Activated T-helper 17 cell treated with anti-CD3 and anti-CD28 coated beads, Interleukin-2, amount 50 U/mL, for 72 hours (primary cell): ENCODE measurements at regions not wholly inside any gene's neighbourhood (a gene's known extent, or its start where the extent isn't known, plus 50 kb on each side); places are given as distances from the start of the nearest gene placed in this dataset.
"Not testable (repeated sequence)": the region's sequence is repeated elsewhere in the genome, so short reads cannot be mapped to it uniquely, and the experiment has no call there.

Source experiments
- ATAC-seq: fragments of 150-1000 bp; cut with Tn5 transposase; replicated peaks from 2 replicates; pipeline ENCODE4 v1.10.0; 2021; ENCODE audit warnings: mild to moderate bottlenecking, moderate library complexity
- H3K27ac Mint-ChIP-seq: one replicate; pipeline ENCODE4 v1.8.0; 2022; ENCODE audit warnings: mixed read lengths
- H3K27me3 Mint-ChIP-seq: one replicate; pipeline ENCODE4 v1.8.0; 2022; ENCODE audit warnings: mixed read lengths
- H3K36me3 Mint-ChIP-seq: one replicate; pipeline ENCODE4 v1.8.0; 2022; ENCODE audit warnings: low read depth, mild to moderate bottlenecking, mixed read lengths
- H3K4me1 Mint-ChIP-seq: one replicate; pipeline ENCODE4 v1.8.0; 2022; ENCODE audit warnings: mixed read lengths
- H3K4me3 Mint-ChIP-seq: one replicate; pipeline ENCODE4 v1.8.0; 2022; ENCODE audit warnings: mild to moderate bottlenecking, mixed read lengths
- H3K9me3 Mint-ChIP-seq: one replicate; pipeline ENCODE4 v1.8.0; 2022; ENCODE audit warnings: mixed read lengths

GRCh38 chr2:83339942-83340341, 1119.1 kb downstream of the SUCLG1 start:
- H3K27me3 Mint-ChIP-seq, H3K9me3 Mint-ChIP-seq, H3K4me3 Mint-ChIP-seq, H3K36me3 Mint-ChIP-seq, H3K4me1 Mint-ChIP-seq, H3K27ac Mint-ChIP-seq: not testable (repeated sequence)
- peak; percentile 31 for ATAC-seq

GRCh38 chr2:83331810-83332209, 1127.3 kb downstream of the SUCLG1 start:
- Mint-ChIP-seq H3K4me3 (no peak overlapping the region), H3K27ac (no peak overlapping the region), H3K36me3 (no peaks in the 10 kb centered on the region), H3K4me1 (no peaks in the 10 kb centered on the region), H3K27me3 (no peaks in the 10 kb centered on the region), H3K9me3 (no peaks in the 10 kb centered on the region)
- no peak for ATAC-seq

- H3K9me3 Mint-ChIP-seq: peaks cover 5% of the 10 kb centered on the region
- H3K36me3 Mint-ChIP-seq: no peaks in the 10 kb centered on the region
- H3K27me3 Mint-ChIP-seq: no peaks in the 10 kb centered on the region
- no peak overlapping the region for H3K27ac Mint-ChIP-seq
- no peaks in the 10 kb centered on the region for H3K4me1 Mint-ChIP-seq
- no peak overlapping the region for H3K4me3 Mint-ChIP-seq
- ATAC-seq: no peak
These were observed 1136.0 kb downstream of the SUCLG1 start for GRCh38 chr2:83323038-83323437.

GRCh38 chr2:83320053-83320452, 1139.0 kb downstream of the SUCLG1 start:
- H3K4me3 Mint-ChIP-seq: no peak overlapping the region
- H3K4me1 Mint-ChIP-seq: no peaks in the 10 kb centered on the region
- H3K27ac Mint-ChIP-seq: no peak overlapping the region
- ATAC-seq: no peak
- no peaks in the 10 kb centered on the region for H3K36me3 Mint-ChIP-seq
- peaks cover 10% of the 10 kb centered on the region for H3K9me3 Mint-ChIP-seq
- H3K27me3 Mint-ChIP-seq: no peaks in the 10 kb centered on the region

GRCh38 chr2:83305758-83306378, 1153.2 kb downstream of the SUCLG1 start:
- ATAC-seq: no peak
- no peak overlapping the region for H3K27ac Mint-ChIP-seq
- H3K4me3 Mint-ChIP-seq: no peak overlapping the region

GRCh38 chr2:83291083-83291482, 1168.0 kb downstream of the SUCLG1 start:
- no peak overlapping the region for H3K4me3 Mint-ChIP-seq

More at GRCh38 chr2:83305758-83306378, 1153.2 kb downstream of the SUCLG1 start:
- Mint-ChIP-seq H3K36me3 (no peaks in the 10 kb centered on the region), H3K27me3 (no peaks in the 10 kb centered on the region), H3K9me3 (no peaks in the 10 kb centered on the region), H3K4me1 (no peaks in the 10 kb centered on the region)

GRCh38 chr2:83282841-83283240, 1176.2 kb downstream of the SUCLG1 start:
- H3K27me3 Mint-ChIP-seq: no peaks in the 10 kb centered on the region
- H3K4me3 Mint-ChIP-seq: no peak overlapping the region
- ATAC-seq: no peak
- no peaks in the 10 kb centered on the region for H3K4me1 Mint-ChIP-seq
- H3K36me3 Mint-ChIP-seq: no peaks in the 10 kb centered on the region
- H3K9me3 Mint-ChIP-seq: peaks cover 3% of the 10 kb centered on the region
- H3K27ac Mint-ChIP-seq: no peak overlapping the region

More at GRCh38 chr2:83291083-83291482, 1168.0 kb downstream of the SUCLG1 start:
- no peaks in the 10 kb centered on the region for H3K4me1 Mint-ChIP-seq
- H3K9me3 Mint-ChIP-seq: peaks cover 17% of the 10 kb centered on the region
- H3K27ac Mint-ChIP-seq: no peak overlapping the region
- no peaks in the 10 kb centered on the region for H3K36me3 Mint-ChIP-seq
- ATAC-seq: no peak
- H3K27me3 Mint-ChIP-seq: no peaks in the 10 kb centered on the region

- H3K36me3 Mint-ChIP-seq: no peaks in the 10 kb centered on the region
- H3K4me1 Mint-ChIP-seq: no peaks in the 10 kb centered on the region
- no peak overlapping the region for H3K4me3 Mint-ChIP-seq
- ATAC-seq: no peak
- no peaks in the 10 kb centered on the region for H3K27me3 Mint-ChIP-seq
- H3K9me3 Mint-ChIP-seq: peaks cover 3% of the 10 kb centered on the region
- H3K27ac Mint-ChIP-seq: no peak overlapping the region
These were observed 1176.9 kb downstream of the SUCLG1 start for GRCh38 chr2:83282043-83282795.

- no peak overlapping the region for H3K4me3 Mint-ChIP-seq
- H3K36me3 Mint-ChIP-seq: no peaks in the 10 kb centered on the region
These were observed 1178.7 kb downstream of the SUCLG1 start for GRCh38 chr2:83280391-83280790.

GRCh38 chr2:83273322-83273721, 1185.8 kb downstream of the SUCLG1 start:
- Mint-ChIP-seq H3K4me3 (no peak overlapping the region), H3K27ac (no peak overlapping the region), H3K36me3 (no peaks in the 10 kb centered on the region), H3K27me3 (no peaks in the 10 kb centered on the region), H3K4me1 (no peaks in the 10 kb centered on the region), H3K9me3 (peaks cover 8% of the 10 kb centered on the region)
- ATAC-seq: no peak

More at GRCh38 chr2:83280391-83280790, 1178.7 kb downstream of the SUCLG1 start:
- Mint-ChIP-seq H3K9me3 (peaks cover 8% of the 10 kb centered on the region), H3K4me1 (no peaks in the 10 kb centered on the region), H3K27ac (no peak overlapping the region), H3K27me3 (no peaks in the 10 kb centered on the region)
- no peak for ATAC-seq

- H3K4me1 Mint-ChIP-seq: no peaks in the 10 kb centered on the region
- H3K4me3 Mint-ChIP-seq: no peak overlapping the region
- H3K27ac Mint-ChIP-seq: no peak overlapping the region
- no peaks in the 10 kb centered on the region for H3K27me3 Mint-ChIP-seq
- H3K9me3 Mint-ChIP-seq: peaks cover 9% of the 10 kb centered on the region
- no peaks in the 10 kb centered on the region for H3K36me3 Mint-ChIP-seq
- ATAC-seq: no peak
These were observed 1197.4 kb downstream of the SUCLG1 start for GRCh38 chr2:83261591-83262136.

GRCh38 chr2:83253848-83254247, 1205.2 kb downstream of the SUCLG1 start:
- Mint-ChIP-seq H3K4me3 (no peak overlapping the region), H3K4me1 (no peaks in the 10 kb centered on the region), H3K9me3 (peaks cover 4% of the 10 kb centered on the region), H3K27me3 (no peaks in the 10 kb centered on the region), H3K27ac (no peak overlapping the region), H3K36me3 (no peaks in the 10 kb centered on the region)
- ATAC-seq: no peak

- H3K27me3 Mint-ChIP-seq: no peaks in the 10 kb centered on the region
- no peak overlapping the region for H3K4me3 Mint-ChIP-seq
- H3K4me1 Mint-ChIP-seq: no peaks in the 10 kb centered on the region
- no peak for ATAC-seq
- no peaks in the 10 kb centered on the region for H3K36me3 Mint-ChIP-seq
- H3K9me3 Mint-ChIP-seq: peaks cover 4% of the 10 kb centered on the region
- H3K27ac Mint-ChIP-seq: no peak overlapping the region
These were observed 1207.7 kb downstream of the SUCLG1 start for GRCh38 chr2:83251321-83251872.

GRCh38 chr2:83245806-83246537, 1213.1 kb downstream of the SUCLG1 start:
- H3K27ac Mint-ChIP-seq, H3K9me3 Mint-ChIP-seq, H3K27me3 Mint-ChIP-seq, H3K4me3 Mint-ChIP-seq, H3K36me3 Mint-ChIP-seq, ATAC-seq, H3K4me1 Mint-ChIP-seq: not testable (repeated sequence)
